ENCODE measurements at regions not wholly inside any gene's neighbourhood (a gene's known extent, or its start where the extent isn't known, plus 50 kb on each side); places are given as distances from the start of the nearest gene placed in this dataset.

DNA sequence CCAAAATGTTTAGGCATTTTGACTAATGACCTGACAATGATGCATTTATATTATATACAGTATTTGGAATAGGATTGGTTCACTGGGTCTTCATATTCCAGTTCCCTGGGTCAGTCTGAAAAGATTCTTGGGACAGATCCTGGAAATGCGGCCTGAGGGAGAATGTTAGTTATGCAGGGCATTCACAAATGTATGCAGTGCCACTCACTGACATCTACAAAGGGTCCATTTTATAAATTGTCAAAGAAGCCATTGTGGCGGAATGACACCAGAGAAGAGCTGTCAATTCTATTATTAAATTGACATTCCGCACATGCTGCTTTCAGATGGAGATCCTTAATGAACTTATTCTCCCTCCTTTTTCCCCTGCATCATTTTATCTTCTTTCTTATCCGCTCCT, 176.6 kb downstream of the VGLL3 start:
- TF ChIP-seq, protein P1, sequence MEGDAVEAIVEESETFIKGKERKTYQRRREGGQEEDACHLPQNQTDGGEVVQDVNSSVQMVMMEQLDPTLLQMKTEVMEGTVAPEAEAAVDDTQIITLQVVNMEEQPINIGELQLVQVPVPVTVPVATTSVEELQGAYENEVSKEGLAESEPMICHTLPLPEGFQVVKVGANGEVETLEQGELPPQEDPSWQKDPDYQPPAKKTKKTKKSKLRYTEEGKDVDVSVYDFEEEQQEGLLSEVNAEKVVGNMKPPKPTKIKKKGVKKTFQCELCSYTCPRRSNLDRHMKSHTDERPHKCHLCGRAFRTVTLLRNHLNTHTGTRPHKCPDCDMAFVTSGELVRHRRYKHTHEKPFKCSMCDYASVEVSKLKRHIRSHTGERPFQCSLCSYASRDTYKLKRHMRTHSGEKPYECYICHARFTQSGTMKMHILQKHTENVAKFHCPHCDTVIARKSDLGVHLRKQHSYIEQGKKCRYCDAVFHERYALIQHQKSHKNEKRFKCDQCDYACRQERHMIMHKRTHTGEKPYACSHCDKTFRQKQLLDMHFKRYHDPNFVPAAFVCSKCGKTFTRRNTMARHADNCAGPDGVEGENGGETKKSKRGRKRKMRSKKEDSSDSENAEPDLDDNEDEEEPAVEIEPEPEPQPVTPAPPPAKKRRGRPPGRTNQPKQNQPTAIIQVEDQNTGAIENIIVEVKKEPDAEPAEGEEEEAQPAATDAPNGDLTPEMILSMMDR (conservative IDR thresholded peaks at IDR 0.05 in 1 of 2, IDR thresholded peaks at IDR 0.05 in 1 of 2; ENCODE audit: low read depth in 1 of 2, low read length in 2 of 2) = no peak
- TF ChIP-seq EZH2 (IDR thresholded peaks at IDR 0.05; ENCODE audit: low read length, missing control alignments) = no peak
